Cardiac septum (tissue), 1 donor: ENCODE measurements at regions not wholly inside any gene's neighbourhood (a gene's known extent, or its start where the extent isn't known, plus 50 kb on each side); places are given as distances from the start of the nearest gene placed in this dataset.

ENCODE experiments used
- DNase-seq: peaks from one replicate; pipeline ENCODE4 v3.0.0-alpha.2; 2020; ENCODE audit warnings: low spot score
- intact Hi-C: fragments of 100-400 bp; cut with DNase I; formaldehyde crosslinking; loops from one replicate; pipeline ENCODE4 v1.14.0; 2022
- donor health status: DM: no; HTN: no; CAD: no.

GRCh38 chr2:122481717-122482116, 726.3 kb downstream of the TSN start:
- DNase-seq, result no peak
- intact Hi-C loops, result no loop called here

GRCh38 chr2:122486086-122486485, 730.6 kb downstream of the TSN start:
- DNase-seq, result no peak
- intact Hi-C loops, result no loop called here

- intact Hi-C loops, result no loop called here
- DNase-seq, result no peak
Measured at GRCh38 chr2:122486705-122487415, 731.4 kb downstream of the TSN start.

GRCh38 chr2:122491011-122491410, 735.6 kb downstream of the TSN start:
- no peak for DNase-seq
- intact Hi-C loops, result no loop called here

- intact Hi-C loops, result no loop called here
- DNase-seq, result no peak
Measured at GRCh38 chr2:122500316-122501105, 745.1 kb downstream of the TSN start.

- intact Hi-C loops, result no loop called here
- DNase-seq, result no peak
Measured at GRCh38 chr2:122506620-122507019, 751.2 kb downstream of the TSN start.

GRCh38 chr2:122507261-122507660, 751.8 kb downstream of the TSN start:
- intact Hi-C loops, result no loop called here
- no peak for DNase-seq

- DNase-seq, result no peak
- intact Hi-C loops, result no loop called here
Measured at GRCh38 chr2:122512091-122512490, 756.6 kb downstream of the TSN start.

- no peak for DNase-seq
- intact Hi-C loops, result no loop called here
Measured at GRCh38 chr2:122514451-122514996, 759.1 kb downstream of the TSN start.

GRCh38 chr2:122515731-122516290, 760.4 kb downstream of the TSN start:
- no peak for DNase-seq
- intact Hi-C loops, result no loop called here

GRCh38 chr2:122516775-122517174, 761.3 kb downstream of the TSN start:
- DNase-seq, result no peak
- intact Hi-C loops, result no loop called here

GRCh38 chr2:122519366-122519765, 763.9 kb downstream of the TSN start:
- DNase-seq, result no peak
- intact Hi-C loops, result no loop called here

GRCh38 chr2:122519821-122520611, 764.6 kb downstream of the TSN start:
- DNase-seq, result no peak
- intact Hi-C loops, result no loop called here

- no peak for DNase-seq
- intact Hi-C loops, result no loop called here
Measured at GRCh38 chr2:122523143-122523542, 767.7 kb downstream of the TSN start.

GRCh38 chr2:122523981-122524380, 768.5 kb downstream of the TSN start:
- intact Hi-C loops, result no loop called here

GRCh38 chr2:122525336-122525735, 769.9 kb downstream of the TSN start:
- no peak for DNase-seq
- intact Hi-C loops, result no loop called here

More at GRCh38 chr2:122523981-122524380, 768.5 kb downstream of the TSN start:
- DNase-seq, result no peak

- no peak for DNase-seq
- intact Hi-C loops, result no loop called here
Measured at GRCh38 chr2:122528061-122528460, 772.6 kb downstream of the TSN start.

GRCh38 chr2:122528958-122529705, 773.7 kb downstream of the TSN start:
- no peak for DNase-seq
- intact Hi-C loops, result no loop called here

- DNase-seq, result no peak
- intact Hi-C loops, result no loop called here
Measured at GRCh38 chr2:122530814-122531213, 775.4 kb downstream of the TSN start.
